Endothelial cell of umbilical vein (primary cell): ENCODE measurements at regions not wholly inside any gene's neighbourhood (a gene's known extent, or its start where the extent isn't known, plus 50 kb on each side); places are given as distances from the start of the nearest gene placed in this dataset.

Experiments
- EZH2 ChIP-seq: IDR thresholded peaks from 2 replicates; pipeline ENCODE4 v1.6.1; 2012; ENCODE audit warnings: borderline replicate concordance, low read depth, mild to moderate bottlenecking, moderate library complexity, low read length, inconsistent platforms; ENCODE audit not compliant: severe bottlenecking
- JUN ChIP-seq: IDR thresholded peaks from 2 replicates; pipeline ENCODE4 v1.6.1; 2011; ENCODE audit warnings: borderline replicate concordance, low read depth; ENCODE audit not compliant: insufficient read length, insufficient read depth
- MYC ChIP-seq: IDR thresholded peaks from one replicate; pipeline ENCODE4 v1.6.1; 2011; ENCODE audit warnings: mild to moderate bottlenecking, low read depth, low read length
- POLR2AphosphoS5 ChIP-seq: IDR thresholded peaks from 2 replicates; pipeline ENCODE4 v1.6.1; 2012; ENCODE audit warnings: low read depth, mild to moderate bottlenecking, control low read depth, low read length, moderate library complexity; ENCODE audit not compliant: insufficient read depth
- TF ChIP-seq, protein P1 (sequence below), 2 donors: IDR thresholded peaks; 1 replicate in 1 of 2; 2 replicates in 1 of 2; pipeline ENCODE4 v1.5.1; 2011; ENCODE audit warnings: low read length in 2 of 2, mild to moderate bottlenecking in 2 of 2, moderate library complexity in 2 of 2, control low read depth in 1 of 2, inconsistent platforms in 1 of 2, low read depth in 1 of 2; ENCODE audit not compliant: insufficient read depth in 1 of 2; ENCODE audit errors: extremely low read depth in 1 of 2
- TF ChIP-seq, protein P2 (sequence below): IDR thresholded peaks from 2 replicates; pipeline ENCODE4 v1.6.1; 2011; ENCODE audit not compliant: insufficient read depth, insufficient read length

DNA sequence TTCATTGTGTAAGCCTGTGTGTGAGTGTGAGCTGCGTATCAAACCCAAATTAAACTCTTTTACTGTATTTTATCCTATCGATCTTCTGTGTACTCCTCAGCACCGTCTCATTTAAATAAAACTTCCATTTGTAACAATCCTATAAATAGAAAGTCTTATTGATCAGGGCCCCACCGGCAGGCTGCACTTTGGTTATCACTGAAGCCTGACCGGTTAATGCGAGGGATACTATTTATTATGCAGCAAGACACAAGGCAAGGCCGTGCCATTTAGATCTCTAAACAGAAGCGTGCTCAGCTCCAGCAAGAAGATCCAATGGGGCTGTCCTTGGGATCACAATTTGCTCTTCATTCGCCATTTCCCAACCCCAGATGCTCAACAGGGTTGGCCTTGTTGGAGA is 252.6 kb upstream of the TSHZ3 start:
- TF ChIP-seq MYC: no peak
- TF ChIP-seq JUN: no peak
- TF ChIP-seq, protein P1, sequence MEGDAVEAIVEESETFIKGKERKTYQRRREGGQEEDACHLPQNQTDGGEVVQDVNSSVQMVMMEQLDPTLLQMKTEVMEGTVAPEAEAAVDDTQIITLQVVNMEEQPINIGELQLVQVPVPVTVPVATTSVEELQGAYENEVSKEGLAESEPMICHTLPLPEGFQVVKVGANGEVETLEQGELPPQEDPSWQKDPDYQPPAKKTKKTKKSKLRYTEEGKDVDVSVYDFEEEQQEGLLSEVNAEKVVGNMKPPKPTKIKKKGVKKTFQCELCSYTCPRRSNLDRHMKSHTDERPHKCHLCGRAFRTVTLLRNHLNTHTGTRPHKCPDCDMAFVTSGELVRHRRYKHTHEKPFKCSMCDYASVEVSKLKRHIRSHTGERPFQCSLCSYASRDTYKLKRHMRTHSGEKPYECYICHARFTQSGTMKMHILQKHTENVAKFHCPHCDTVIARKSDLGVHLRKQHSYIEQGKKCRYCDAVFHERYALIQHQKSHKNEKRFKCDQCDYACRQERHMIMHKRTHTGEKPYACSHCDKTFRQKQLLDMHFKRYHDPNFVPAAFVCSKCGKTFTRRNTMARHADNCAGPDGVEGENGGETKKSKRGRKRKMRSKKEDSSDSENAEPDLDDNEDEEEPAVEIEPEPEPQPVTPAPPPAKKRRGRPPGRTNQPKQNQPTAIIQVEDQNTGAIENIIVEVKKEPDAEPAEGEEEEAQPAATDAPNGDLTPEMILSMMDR (IDR thresholded peaks at IDR 0.05; ENCODE audit: extremely low read depth in 1 of 2, insufficient read depth in 1 of 2, low read depth in 1 of 2, low read length in 2 of 2): no peak
- TF ChIP-seq, protein P2, sequence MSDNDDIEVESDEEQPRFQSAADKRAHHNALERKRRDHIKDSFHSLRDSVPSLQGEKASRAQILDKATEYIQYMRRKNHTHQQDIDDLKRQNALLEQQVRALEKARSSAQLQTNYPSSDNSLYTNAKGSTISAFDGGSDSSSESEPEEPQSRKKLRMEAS: no peak
- TF ChIP-seq EZH2: no peak
- no peak for TF ChIP-seq POLR2AphosphoS5
